ENCODE measurements at regions not wholly inside any gene's neighbourhood (a gene's known extent, or its start where the extent isn't known, plus 50 kb on each side); places are given as distances from the start of the nearest gene placed in this dataset.

- TF ChIP-seq POLR2AphosphoS5 (IDR thresholded peaks at IDR 0.05; ENCODE audit: borderline replicate concordance, low read depth, low read length) (no peak), EZH2 (IDR thresholded peaks at IDR 0.05) (no peak), FOXP2 (optimal IDR thresholded peaks at IDR 0.05; ENCODE audit: control extremely low read depth, extremely low read length, insufficient read depth) (no peak)
Measured at GRCh38 chr9:16924311-16924915, 53.9 kb upstream of the BNC2 start.

All from SK-N-MC (cell line).